Neural cell (in vitro differentiated cells): ENCODE measurements at regions not wholly inside any gene's neighbourhood (a gene's known extent, or its start where the extent isn't known, plus 50 kb on each side); places are given as distances from the start of the nearest gene placed in this dataset.

ENCODE experiments used
- H2AFZ ChIP-seq: fragments of 200-600, 300-800 bp; sonication (generic), shearing (Covaris generic); 2 replicates; pipeline ENCODE4 v1.6.0; 2014; ENCODE audit warnings: low read depth, mild to moderate bottlenecking, antibody characterized with exemption, low read length, moderate library complexity
- H3F3A ChIP-seq: fragments of 200-600 bp; shearing (Covaris generic); 2 replicates; pipeline ENCODE4 v1.6.1; 2016; ENCODE audit warnings: mild to moderate bottlenecking, moderate library complexity, mixed read lengths, antibody characterized with exemption, low read length; ENCODE audit not compliant: insufficient read depth, poor library complexity, severe bottlenecking
- H3K27ac ChIP-seq: fragments of 200-600, 300-800 bp; sonication (generic), shearing (Covaris generic); 2 replicates; pipeline ENCODE4 v1.5.1; 2014; ENCODE audit warnings: mild to moderate bottlenecking, low read length, moderate library complexity
- H3K27me3 ChIP-seq: fragments of 300-800, 200-600 bp; sonication (generic), shearing (Covaris generic); 2 replicates; pipeline ENCODE4 v1.6.0; 2014; ENCODE audit warnings: mild to moderate bottlenecking, low read depth, low read length, moderate library complexity; ENCODE audit not compliant: insufficient read depth
- H3K36me3 ChIP-seq: fragments of 300-800, 200-600 bp; sonication (generic), shearing (Covaris generic); 2 replicates; pipeline ENCODE4 v1.5.1; 2014; ENCODE audit warnings: mild to moderate bottlenecking, antibody characterized with exemption, low read length, moderate library complexity; ENCODE audit not compliant: insufficient read depth
- H3K4me2 ChIP-seq: fragments of 300-800, 200-600 bp; sonication (generic), shearing (Covaris generic); 2 replicates; pipeline ENCODE4 v1.6.0; 2014; ENCODE audit warnings: mild to moderate bottlenecking, low read length
- H3K4me3 ChIP-seq: fragments of 300-800, 200-600 bp; sonication (generic), shearing (Covaris generic); 2 replicates; pipeline ENCODE4 v1.5.1; 2014; ENCODE audit warnings: mild to moderate bottlenecking, low read length, moderate library complexity
- H3K79me2 ChIP-seq: fragments of 200-600 bp; shearing (Covaris generic); replicated peaks from 2 replicates; pipeline ENCODE4 v1.6.0; 2014; ENCODE audit warnings: mild to moderate bottlenecking, low read length, moderate library complexity; ENCODE audit not compliant: insufficient read depth
- H3K9ac ChIP-seq: fragments of 300-800, 200-600 bp; sonication (generic), shearing (Covaris generic); 2 replicates; pipeline ENCODE4 v1.6.1; 2016; ENCODE audit warnings: mild to moderate bottlenecking, low read length, mixed read lengths
- H3K9me2 ChIP-seq: fragments of 200-600 bp; shearing (Covaris generic); 2 replicates; pipeline ENCODE4 v1.6.1; 2016; ENCODE audit warnings: mild to moderate bottlenecking, low read length, mixed read lengths; ENCODE audit not compliant: insufficient read depth
- H3K9me3 ChIP-seq: fragments of 200-600, 300-800 bp; sonication (generic), shearing (Covaris generic); 2 replicates; pipeline ENCODE4 v1.6.1; 2016; ENCODE audit warnings: mild to moderate bottlenecking, mixed run types, low read length, moderate library complexity, mixed read lengths
- H4K20me1 ChIP-seq: fragments of 200-600 bp; shearing (Covaris generic); 2 replicates; pipeline ENCODE4 v1.6.1; 2016; ENCODE audit warnings: mild to moderate bottlenecking, mixed run types; ENCODE audit not compliant: insufficient read depth
- EP300 ChIP-seq: fragments of 450-650 bp; conservative IDR thresholded peaks from 2 replicates; pipeline ENCODE4 v1.6.1; 2014; ENCODE audit warnings: antibody characterized with exemption, mild to moderate bottlenecking, moderate library complexity; ENCODE audit not compliant: poor library complexity, severe bottlenecking
- EZH2 ChIP-seq: fragments of 200-600, 300-800 bp; shearing (Covaris generic), sonication (generic); IDR thresholded peaks from 2 replicates; pipeline ENCODE4 v1.6.1; 2014; ENCODE audit warnings: antibody characterized with exemption, low read length, borderline replicate concordance, mild to moderate bottlenecking; ENCODE audit not compliant: insufficient read depth, poor library complexity, severe bottlenecking
- MXI1 ChIP-seq: fragments of 450-650 bp; conservative IDR thresholded peaks from 2 replicates; pipeline ENCODE4 v1.6.1; 2014; ENCODE audit warnings: antibody characterized with exemption, mild to moderate bottlenecking; ENCODE audit not compliant: poor library complexity, severe bottlenecking
- POLR2AphosphoS5 ChIP-seq: IDR thresholded peaks from 2 replicates; pipeline ENCODE4 v1.6.1; 2012
- RAD21 ChIP-seq: fragments of 450-650 bp; conservative IDR thresholded peaks from 2 replicates; pipeline ENCODE4 v1.6.1; 2014; ENCODE audit warnings: antibody characterized with exemption, mild to moderate bottlenecking, moderate library complexity
- SMC3 ChIP-seq: fragments of 450-650 bp; conservative IDR thresholded peaks from 2 replicates; pipeline ENCODE4 v1.6.1; 2014; ENCODE audit warnings: antibody characterized with exemption, mild to moderate bottlenecking, moderate library complexity; ENCODE audit not compliant: poor library complexity
- TAF1 ChIP-seq: IDR thresholded peaks from 2 replicates; pipeline ENCODE4 v1.6.1; 2012; ENCODE audit warnings: low read depth
- TF ChIP-seq, protein P1 (sequence below): fragments of 450-650 bp; IDR thresholded peaks from 2 replicates; pipeline ENCODE4 v1.5.1; 2014; ENCODE audit warnings: antibody characterized with exemption, mild to moderate bottlenecking, moderate library complexity; ENCODE audit not compliant: poor library complexity, severe bottlenecking
- TF ChIP-seq, protein P2 (sequence below): IDR thresholded peaks from 2 replicates; pipeline ENCODE4 v1.6.1; 2012; ENCODE audit warnings: borderline replicate concordance

DNA sequence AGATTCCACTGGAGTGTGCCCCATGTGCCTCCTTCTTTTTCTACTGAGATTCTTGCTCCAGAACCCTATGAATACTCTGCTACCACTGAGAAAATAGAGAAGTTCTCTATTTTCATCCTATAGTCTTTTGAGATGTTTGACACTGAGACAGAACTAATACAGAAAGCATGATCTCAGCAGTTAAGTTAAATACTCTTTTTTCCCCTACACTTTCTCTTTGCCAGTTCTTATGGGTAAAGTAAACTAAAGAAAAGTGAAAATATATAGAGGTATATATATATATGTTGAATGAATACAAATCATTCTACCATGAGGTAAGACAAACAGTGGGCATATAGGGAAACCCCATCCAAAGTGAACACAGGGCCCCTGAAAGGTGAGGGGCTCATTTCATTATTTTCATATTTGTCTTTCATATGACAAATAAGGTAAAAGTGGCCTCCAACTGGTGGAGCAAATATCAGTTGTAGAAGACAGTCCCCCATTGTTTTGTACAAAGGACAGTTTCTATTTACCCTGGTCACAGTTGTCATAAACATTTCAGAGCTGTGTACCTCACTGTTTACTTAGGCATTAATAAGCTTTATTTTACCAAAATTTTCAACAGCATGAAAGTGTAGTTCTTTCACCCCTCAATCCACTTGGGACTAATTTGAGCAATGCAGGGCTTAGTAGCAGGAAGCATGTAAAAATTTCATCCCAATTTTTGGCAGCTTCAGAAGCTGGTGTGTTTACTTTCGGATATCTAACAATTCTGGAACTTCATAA lies 188.3 kb upstream of the MARCKS start:
- no peaks in the 10 kb centered on the region for H3K79me2 ChIP-seq
- no peak overlapping the region for H3K27ac ChIP-seq
- no peaks in the 10 kb centered on the region for H4K20me1 ChIP-seq
- no peaks in the 10 kb centered on the region for H3K27me3 ChIP-seq
- H3K9me3 ChIP-seq, result no peaks in the 10 kb centered on the region
- no peak overlapping the region for H3K4me2 ChIP-seq
- no peaks in the 10 kb centered on the region for H3K36me3 ChIP-seq
- H3K4me3 ChIP-seq, result no peak overlapping the region
- no peak overlapping the region for H3K9ac ChIP-seq
- no peaks in the 10 kb centered on the region for H3K9me2 ChIP-seq
- H3F3A ChIP-seq, result no peaks in the 10 kb centered on the region
- no peak overlapping the region for H2AFZ ChIP-seq
- TF ChIP-seq, protein P1, sequence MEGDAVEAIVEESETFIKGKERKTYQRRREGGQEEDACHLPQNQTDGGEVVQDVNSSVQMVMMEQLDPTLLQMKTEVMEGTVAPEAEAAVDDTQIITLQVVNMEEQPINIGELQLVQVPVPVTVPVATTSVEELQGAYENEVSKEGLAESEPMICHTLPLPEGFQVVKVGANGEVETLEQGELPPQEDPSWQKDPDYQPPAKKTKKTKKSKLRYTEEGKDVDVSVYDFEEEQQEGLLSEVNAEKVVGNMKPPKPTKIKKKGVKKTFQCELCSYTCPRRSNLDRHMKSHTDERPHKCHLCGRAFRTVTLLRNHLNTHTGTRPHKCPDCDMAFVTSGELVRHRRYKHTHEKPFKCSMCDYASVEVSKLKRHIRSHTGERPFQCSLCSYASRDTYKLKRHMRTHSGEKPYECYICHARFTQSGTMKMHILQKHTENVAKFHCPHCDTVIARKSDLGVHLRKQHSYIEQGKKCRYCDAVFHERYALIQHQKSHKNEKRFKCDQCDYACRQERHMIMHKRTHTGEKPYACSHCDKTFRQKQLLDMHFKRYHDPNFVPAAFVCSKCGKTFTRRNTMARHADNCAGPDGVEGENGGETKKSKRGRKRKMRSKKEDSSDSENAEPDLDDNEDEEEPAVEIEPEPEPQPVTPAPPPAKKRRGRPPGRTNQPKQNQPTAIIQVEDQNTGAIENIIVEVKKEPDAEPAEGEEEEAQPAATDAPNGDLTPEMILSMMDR, result no peak
- TF ChIP-seq MXI1, result no peak
- TF ChIP-seq EP300, result no peak
- TF ChIP-seq SMC3, result no peak
- TF ChIP-seq, protein P2, sequence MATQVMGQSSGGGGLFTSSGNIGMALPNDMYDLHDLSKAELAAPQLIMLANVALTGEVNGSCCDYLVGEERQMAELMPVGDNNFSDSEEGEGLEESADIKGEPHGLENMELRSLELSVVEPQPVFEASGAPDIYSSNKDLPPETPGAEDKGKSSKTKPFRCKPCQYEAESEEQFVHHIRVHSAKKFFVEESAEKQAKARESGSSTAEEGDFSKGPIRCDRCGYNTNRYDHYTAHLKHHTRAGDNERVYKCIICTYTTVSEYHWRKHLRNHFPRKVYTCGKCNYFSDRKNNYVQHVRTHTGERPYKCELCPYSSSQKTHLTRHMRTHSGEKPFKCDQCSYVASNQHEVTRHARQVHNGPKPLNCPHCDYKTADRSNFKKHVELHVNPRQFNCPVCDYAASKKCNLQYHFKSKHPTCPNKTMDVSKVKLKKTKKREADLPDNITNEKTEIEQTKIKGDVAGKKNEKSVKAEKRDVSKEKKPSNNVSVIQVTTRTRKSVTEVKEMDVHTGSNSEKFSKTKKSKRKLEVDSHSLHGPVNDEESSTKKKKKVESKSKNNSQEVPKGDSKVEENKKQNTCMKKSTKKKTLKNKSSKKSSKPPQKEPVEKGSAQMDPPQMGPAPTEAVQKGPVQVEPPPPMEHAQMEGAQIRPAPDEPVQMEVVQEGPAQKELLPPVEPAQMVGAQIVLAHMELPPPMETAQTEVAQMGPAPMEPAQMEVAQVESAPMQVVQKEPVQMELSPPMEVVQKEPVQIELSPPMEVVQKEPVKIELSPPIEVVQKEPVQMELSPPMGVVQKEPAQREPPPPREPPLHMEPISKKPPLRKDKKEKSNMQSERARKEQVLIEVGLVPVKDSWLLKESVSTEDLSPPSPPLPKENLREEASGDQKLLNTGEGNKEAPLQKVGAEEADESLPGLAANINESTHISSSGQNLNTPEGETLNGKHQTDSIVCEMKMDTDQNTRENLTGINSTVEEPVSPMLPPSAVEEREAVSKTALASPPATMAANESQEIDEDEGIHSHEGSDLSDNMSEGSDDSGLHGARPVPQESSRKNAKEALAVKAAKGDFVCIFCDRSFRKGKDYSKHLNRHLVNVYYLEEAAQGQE, result no peak
- TF ChIP-seq TAF1, result no peak
- TF ChIP-seq RAD21, result no peak
- TF ChIP-seq EZH2, result no peak
- TF ChIP-seq POLR2AphosphoS5, result no peak

DNA sequence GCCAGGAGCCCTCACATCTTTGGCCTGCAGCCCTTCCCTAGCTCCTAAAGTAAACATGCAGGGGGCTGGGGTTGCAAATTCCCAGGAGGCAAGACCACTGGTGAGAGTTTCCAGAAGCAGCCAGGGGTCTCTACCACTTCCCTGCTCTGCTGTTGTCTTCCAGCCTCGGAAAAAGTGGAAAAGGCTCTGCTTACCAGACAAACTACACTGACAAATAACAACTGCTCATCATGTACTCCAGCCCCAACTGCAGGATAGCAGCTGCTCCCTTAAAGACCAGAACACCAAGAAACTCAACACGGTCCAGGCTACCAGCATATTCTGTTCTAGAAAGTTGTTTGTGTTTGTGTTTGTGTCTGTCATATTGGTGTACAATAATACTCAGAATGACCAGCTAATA lies 187.5 kb upstream of the MARCKS start:
- Histone ChIP-seq H3K9me2 (no peaks in the 10 kb centered on the region), H3K36me3 (no peaks in the 10 kb centered on the region), H3K79me2 (no peaks in the 10 kb centered on the region), H3K4me2 (no peak overlapping the region), H2AFZ (no peak overlapping the region), H3K4me3 (no peak overlapping the region), H4K20me1 (no peaks in the 10 kb centered on the region), H3K27ac (no peak overlapping the region), H3K27me3 (no peaks in the 10 kb centered on the region), H3K9ac (no peak overlapping the region), H3F3A (no peaks in the 10 kb centered on the region), H3K9me3 (no peaks in the 10 kb centered on the region)
- TF ChIP-seq SMC3 (no peak), MXI1 (no peak), RAD21 (no peak), EZH2 (no peak), TAF1 (no peak), EP300 (no peak), POLR2AphosphoS5 (no peak)
- TF ChIP-seq, protein P1, result no peak
- TF ChIP-seq, protein P2, result no peak
